Peyer's patch (tissue), 4 donors: ENCODE measurements at regions not wholly inside any gene's neighbourhood (a gene's known extent, or its start where the extent isn't known, plus 50 kb on each side); places are given as distances from the start of the nearest gene placed in this dataset.

Experiments
- POLR2A ChIP-seq, 2 donors: fragments of 450-650 bp; IDR thresholded peaks; one replicate each; pipeline ENCODE4 v1.5.1; 2017; ENCODE audit warnings: antibody characterized with exemption in 2 of 2, mild to moderate bottlenecking in 2 of 2, moderate library complexity in 2 of 2
- TF ChIP-seq, protein P1 (sequence below), 6 experiments: fragments of 450-650 bp in 4 of 6; fragments of 200-600 bp in 2 of 6; sonication (generic) in 1 of 6; IDR thresholded peaks; one replicate each; pipeline ENCODE4 v1.5.1; 2017 to 2019; ENCODE audit warnings: antibody characterized with exemption in 6 of 6, mild to moderate bottlenecking in 3 of 6, moderate library complexity in 1 of 6

DNA sequence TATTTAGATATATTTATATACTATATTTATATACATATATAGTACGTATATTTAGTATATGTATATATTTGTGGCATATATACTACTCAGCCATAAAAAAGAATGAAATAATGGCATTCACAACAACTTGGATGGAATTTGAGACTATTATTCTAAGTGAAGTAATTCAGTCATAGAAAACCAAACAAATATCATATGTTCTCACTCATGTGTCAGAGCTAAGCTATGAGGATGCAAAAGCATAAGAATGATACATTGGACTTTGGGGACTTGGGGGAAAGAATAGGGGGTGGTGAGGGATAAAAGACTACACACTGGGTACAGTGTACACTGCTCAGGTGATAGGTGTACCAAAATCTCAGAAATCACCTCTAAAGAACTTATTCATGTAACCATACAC, 1015.7 kb downstream of the EFNB2 start:
- no peak for TF ChIP-seq POLR2A (IDR thresholded peaks at IDR 0.05)
- TF ChIP-seq, protein P1, sequence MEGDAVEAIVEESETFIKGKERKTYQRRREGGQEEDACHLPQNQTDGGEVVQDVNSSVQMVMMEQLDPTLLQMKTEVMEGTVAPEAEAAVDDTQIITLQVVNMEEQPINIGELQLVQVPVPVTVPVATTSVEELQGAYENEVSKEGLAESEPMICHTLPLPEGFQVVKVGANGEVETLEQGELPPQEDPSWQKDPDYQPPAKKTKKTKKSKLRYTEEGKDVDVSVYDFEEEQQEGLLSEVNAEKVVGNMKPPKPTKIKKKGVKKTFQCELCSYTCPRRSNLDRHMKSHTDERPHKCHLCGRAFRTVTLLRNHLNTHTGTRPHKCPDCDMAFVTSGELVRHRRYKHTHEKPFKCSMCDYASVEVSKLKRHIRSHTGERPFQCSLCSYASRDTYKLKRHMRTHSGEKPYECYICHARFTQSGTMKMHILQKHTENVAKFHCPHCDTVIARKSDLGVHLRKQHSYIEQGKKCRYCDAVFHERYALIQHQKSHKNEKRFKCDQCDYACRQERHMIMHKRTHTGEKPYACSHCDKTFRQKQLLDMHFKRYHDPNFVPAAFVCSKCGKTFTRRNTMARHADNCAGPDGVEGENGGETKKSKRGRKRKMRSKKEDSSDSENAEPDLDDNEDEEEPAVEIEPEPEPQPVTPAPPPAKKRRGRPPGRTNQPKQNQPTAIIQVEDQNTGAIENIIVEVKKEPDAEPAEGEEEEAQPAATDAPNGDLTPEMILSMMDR (IDR thresholded peaks at IDR 0.05) = no peak
